ENCODE measurements at regions not wholly inside any gene's neighbourhood (a gene's known extent, or its start where the extent isn't known, plus 50 kb on each side); places are given as distances from the start of the nearest gene placed in this dataset.

DNA sequence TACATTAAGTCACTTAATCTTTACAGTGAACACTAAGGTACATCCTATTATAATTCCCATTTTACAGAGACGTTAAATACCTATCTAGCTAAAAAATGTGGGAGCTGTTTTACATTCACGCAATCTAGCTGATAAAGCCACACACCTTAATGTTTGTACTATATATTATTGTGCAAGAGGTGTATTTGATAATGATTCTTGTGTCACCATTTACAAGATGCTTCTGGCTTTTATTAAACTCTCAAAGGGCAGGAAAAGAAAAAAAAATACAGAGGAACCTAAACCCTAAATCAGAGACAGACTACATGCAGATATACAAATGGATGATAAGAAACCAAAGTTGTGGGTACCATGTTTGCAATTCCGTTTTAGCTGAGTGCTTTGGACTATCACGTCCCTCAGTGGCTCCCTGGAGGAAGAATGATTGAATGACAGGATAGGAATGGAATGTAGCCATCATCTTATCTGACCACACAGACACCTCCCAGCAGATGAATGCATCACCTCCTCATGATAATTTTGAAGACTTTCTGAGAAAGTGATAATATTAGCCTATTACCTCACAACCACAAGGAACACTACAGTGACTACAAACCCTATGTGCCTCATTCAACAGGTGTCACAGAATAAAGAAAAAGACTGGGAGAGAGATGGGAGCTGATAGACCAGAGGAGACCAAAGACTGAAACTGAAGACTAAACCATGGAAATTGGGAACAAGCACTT, 230.5 kb upstream of the SERP2 start:
- TF ChIP-seq, protein P1, sequence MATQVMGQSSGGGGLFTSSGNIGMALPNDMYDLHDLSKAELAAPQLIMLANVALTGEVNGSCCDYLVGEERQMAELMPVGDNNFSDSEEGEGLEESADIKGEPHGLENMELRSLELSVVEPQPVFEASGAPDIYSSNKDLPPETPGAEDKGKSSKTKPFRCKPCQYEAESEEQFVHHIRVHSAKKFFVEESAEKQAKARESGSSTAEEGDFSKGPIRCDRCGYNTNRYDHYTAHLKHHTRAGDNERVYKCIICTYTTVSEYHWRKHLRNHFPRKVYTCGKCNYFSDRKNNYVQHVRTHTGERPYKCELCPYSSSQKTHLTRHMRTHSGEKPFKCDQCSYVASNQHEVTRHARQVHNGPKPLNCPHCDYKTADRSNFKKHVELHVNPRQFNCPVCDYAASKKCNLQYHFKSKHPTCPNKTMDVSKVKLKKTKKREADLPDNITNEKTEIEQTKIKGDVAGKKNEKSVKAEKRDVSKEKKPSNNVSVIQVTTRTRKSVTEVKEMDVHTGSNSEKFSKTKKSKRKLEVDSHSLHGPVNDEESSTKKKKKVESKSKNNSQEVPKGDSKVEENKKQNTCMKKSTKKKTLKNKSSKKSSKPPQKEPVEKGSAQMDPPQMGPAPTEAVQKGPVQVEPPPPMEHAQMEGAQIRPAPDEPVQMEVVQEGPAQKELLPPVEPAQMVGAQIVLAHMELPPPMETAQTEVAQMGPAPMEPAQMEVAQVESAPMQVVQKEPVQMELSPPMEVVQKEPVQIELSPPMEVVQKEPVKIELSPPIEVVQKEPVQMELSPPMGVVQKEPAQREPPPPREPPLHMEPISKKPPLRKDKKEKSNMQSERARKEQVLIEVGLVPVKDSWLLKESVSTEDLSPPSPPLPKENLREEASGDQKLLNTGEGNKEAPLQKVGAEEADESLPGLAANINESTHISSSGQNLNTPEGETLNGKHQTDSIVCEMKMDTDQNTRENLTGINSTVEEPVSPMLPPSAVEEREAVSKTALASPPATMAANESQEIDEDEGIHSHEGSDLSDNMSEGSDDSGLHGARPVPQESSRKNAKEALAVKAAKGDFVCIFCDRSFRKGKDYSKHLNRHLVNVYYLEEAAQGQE (IDR thresholded peaks at IDR 0.05; ENCODE audit: insufficient read depth in 1 of 2, low read depth in 2 of 2, low read length in 2 of 2), result no peak
- no peak for TF ChIP-seq FOXP2 (optimal IDR thresholded peaks at IDR 0.05; ENCODE audit: borderline replicate concordance, extremely low read depth, extremely low read length, insufficient read depth)
- no peak for TF ChIP-seq POLR2AphosphoS5 (IDR thresholded peaks at IDR 0.05; ENCODE audit: low read depth, low read length)
- no peak for TF ChIP-seq SIN3A (IDR thresholded peaks at IDR 0.05; ENCODE audit: borderline replicate concordance, insufficient read depth, low read length)
- no peak for TF ChIP-seq TAF1 (IDR thresholded peaks at IDR 0.05; ENCODE audit: borderline replicate concordance, insufficient read depth, low read length)

DNA sequence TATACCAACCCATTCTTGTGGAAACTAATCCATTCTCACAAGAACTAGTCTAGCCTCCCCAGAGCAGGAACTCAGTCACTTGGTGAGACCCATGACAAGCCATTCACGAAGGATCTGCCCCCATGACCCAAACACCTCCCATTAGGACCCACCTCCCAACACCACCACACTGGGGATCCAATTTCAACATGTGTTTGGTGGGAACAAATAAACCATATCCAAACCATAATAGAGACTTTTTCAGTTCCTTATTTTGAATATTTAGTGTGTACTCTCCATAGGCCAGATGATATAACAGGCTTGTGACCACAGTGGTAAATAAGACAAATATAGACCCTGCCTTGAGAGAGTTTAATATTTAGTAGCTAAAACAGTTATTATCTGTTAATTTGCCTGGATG, 227.5 kb upstream of the SERP2 start:
- TF ChIP-seq TAF1 (IDR thresholded peaks at IDR 0.05; ENCODE audit: borderline replicate concordance, insufficient read depth, low read length) (no peak), SIN3A (IDR thresholded peaks at IDR 0.05; ENCODE audit: borderline replicate concordance, insufficient read depth, low read length) (no peak), FOXP2 (optimal IDR thresholded peaks at IDR 0.05; ENCODE audit: borderline replicate concordance, extremely low read depth, extremely low read length, insufficient read depth) (no peak), POLR2AphosphoS5 (IDR thresholded peaks at IDR 0.05; ENCODE audit: low read depth, low read length) (no peak)

DNA sequence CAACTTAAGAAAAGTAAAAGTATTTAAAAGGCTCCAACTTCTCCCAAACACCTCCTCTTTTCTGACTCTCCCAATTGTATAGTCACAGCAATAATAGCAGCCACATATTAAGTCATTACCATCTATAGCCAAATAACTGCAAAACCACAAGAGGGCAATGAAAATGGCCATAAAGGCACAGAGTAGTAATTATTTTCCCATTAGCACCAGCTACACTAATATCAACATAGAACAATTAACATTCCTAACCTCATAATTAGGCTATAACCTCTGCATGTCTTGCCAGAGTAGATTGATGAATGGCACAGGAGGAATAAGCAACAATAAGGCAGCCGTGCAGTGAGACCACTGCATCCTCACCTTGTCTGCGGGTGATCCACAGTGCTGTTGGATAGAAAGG, 226.4 kb upstream of the SERP2 start:
- TF ChIP-seq TAF1 (IDR thresholded peaks at IDR 0.05; ENCODE audit: borderline replicate concordance, insufficient read depth, low read length) (no peak), SIN3A (IDR thresholded peaks at IDR 0.05; ENCODE audit: borderline replicate concordance, insufficient read depth, low read length) (no peak), POLR2AphosphoS5 (IDR thresholded peaks at IDR 0.05; ENCODE audit: low read depth, low read length) (no peak)

DNA sequence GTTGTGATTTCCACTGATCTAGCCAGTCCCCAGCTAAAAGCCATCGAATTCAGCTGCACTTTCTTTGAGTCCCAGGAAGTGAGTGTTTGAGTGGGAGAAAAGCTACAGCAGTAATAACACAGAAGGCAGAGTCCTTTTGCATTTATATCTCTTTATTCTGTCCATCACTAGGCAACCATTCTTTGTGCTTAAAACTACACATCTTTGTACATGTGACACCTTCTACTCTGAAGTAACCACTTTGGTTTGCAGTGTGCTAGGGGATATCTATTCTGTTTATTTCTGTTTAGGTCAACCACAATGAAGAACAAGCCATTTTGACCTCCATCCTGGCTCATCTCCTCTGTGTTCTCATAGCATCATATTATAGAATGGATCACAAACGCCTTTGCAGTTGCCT, 226.0 kb upstream of the SERP2 start:
- TF ChIP-seq FOXP2 (optimal IDR thresholded peaks at IDR 0.05; ENCODE audit: borderline replicate concordance, extremely low read depth, extremely low read length, insufficient read depth), result no peak
- no peak for TF ChIP-seq POLR2AphosphoS5 (IDR thresholded peaks at IDR 0.05; ENCODE audit: low read depth, low read length)
- TF ChIP-seq, protein P1 (IDR thresholded peaks at IDR 0.05; ENCODE audit: insufficient read depth in 1 of 2, low read depth in 2 of 2, low read length in 2 of 2), result no peak
- TF ChIP-seq SIN3A (IDR thresholded peaks at IDR 0.05; ENCODE audit: borderline replicate concordance, insufficient read depth, low read length), result no peak
- TF ChIP-seq TAF1 (IDR thresholded peaks at IDR 0.05; ENCODE audit: borderline replicate concordance, insufficient read depth, low read length), result no peak

DNA sequence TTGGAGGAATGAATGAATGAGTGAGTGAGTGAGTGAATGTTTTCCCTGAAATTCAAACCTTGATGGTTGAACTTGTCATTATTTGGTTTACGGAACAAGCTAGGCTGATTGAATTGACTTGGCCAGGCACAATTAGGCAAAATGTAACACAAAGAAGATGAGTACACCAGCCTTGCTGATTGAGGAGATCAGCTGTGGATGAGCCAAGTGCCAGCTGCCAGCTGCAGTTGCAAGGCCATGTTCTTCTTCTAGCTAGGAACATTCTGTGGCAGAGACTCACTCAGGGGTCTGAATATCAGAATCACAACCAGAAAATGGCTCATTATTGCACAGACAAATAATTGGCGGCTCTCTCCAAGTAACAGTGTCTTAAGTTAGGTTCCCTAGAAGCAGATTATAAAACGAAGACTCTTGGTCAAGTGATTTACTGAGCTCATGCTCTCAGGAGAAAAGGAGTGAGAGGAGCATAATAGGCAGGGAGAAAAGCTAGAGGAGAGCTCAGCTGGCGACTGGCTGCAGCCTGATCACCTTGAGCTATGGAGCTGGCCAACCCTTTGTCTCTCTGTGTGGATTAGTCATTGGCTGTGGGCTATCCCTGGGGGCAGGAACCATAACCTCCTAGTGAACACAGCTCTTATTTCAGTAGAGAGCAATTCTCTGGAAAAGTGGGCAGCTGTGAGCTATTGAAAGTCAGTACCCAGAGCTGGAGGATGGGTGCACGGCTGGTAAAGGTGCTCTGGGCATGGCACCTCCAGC, 225.3 kb upstream of the SERP2 start:
- TF ChIP-seq SIN3A (IDR thresholded peaks at IDR 0.05; ENCODE audit: borderline replicate concordance, insufficient read depth, low read length) (no peak), TAF1 (IDR thresholded peaks at IDR 0.05; ENCODE audit: borderline replicate concordance, insufficient read depth, low read length) (no peak), FOXP2 (optimal IDR thresholded peaks at IDR 0.05; ENCODE audit: borderline replicate concordance, extremely low read depth, extremely low read length, insufficient read depth) (no peak), POLR2AphosphoS5 (IDR thresholded peaks at IDR 0.05; ENCODE audit: low read depth, low read length) (no peak)
- TF ChIP-seq, protein P1 (IDR thresholded peaks at IDR 0.05; ENCODE audit: insufficient read depth in 1 of 2, low read depth in 2 of 2, low read length in 2 of 2), result no peak

DNA sequence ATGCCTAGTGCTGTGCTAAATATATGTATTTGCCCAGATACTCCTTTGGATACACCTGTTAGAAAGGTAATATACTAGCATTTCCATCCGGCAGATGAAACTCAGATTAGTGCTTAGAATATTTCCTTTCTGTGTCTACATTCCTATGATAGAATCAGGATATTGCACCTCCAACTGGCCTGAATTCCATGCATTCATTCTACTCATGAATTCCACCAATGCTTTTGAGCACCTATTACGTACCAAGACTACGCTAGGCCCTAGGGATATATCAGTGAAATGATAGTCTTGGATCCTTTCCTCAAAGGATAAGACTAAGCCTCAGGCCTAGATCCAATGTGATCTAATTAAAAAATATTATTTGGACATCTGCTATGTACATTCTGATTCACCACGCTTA, 223.8 kb upstream of the SERP2 start:
- no peak for TF ChIP-seq TAF1 (IDR thresholded peaks at IDR 0.05; ENCODE audit: borderline replicate concordance, insufficient read depth, low read length)

Data from PFSK-1 (cell line).